ENCODE measurements at regions not wholly inside any gene's neighbourhood (a gene's known extent, or its start where the extent isn't known, plus 50 kb on each side); places are given as distances from the start of the nearest gene placed in this dataset.

GRCh38 chr5:74182603-74183002 is 457.9 kb downstream of the ENC1 start:
- no peak overlapping the region for H3K18ac ChIP-seq (ENCODE audit: extremely low read depth, low read length)
- WGBS, 2 experiments (ENCODE audit: extremely low coverage in 1 of 2, insufficient coverage in 1 of 2, insufficient read length in 1 of 2, insufficient replicate concordance in 2 of 2, low coverage in 1 of 2, low lambda C conversion rate in 2 of 2, missing lambda C conversion rate in 1 of 2), result 77% methylated on average over 6 of the region's 6 CpGs; no CpG with 5 or more reads in 1 of the 2 experiments
- H3K23me2 ChIP-seq (ENCODE audit: low read depth, low read length), result no peaks in the 10 kb centered on the region
- POLR2A ChIA-PET (ENCODE audit: partially characterized antibody), result no interaction called here
- no peak overlapping the region for H3K4me3 ChIP-seq (ENCODE audit: extremely low read depth in 1 of 4, insufficient read depth in 2 of 4, low read depth in 3 of 4, low read length in 4 of 4)
- no peaks in the 10 kb centered on the region for H3K36me3 ChIP-seq (ENCODE audit: control insufficient read depth in 2 of 4, insufficient read depth in 4 of 4, low read length in 3 of 4)
- no peak overlapping the region for H4K5ac ChIP-seq (ENCODE audit: insufficient read length, low read depth, low read length)
- H4K91ac ChIP-seq (replicated peaks; ENCODE audit: insufficient read length, low read length), result no peak overlapping the region
- no peak overlapping the region for H2BK5ac ChIP-seq (ENCODE audit: low read depth, low read length)
- no peaks in the 10 kb centered on the region for H3K27me3 ChIP-seq (replicated peaks in 1 of 4; ENCODE audit: control insufficient read depth in 3 of 4, extremely low read depth in 1 of 4, insufficient read depth in 3 of 4, low read length in 3 of 4)
- FAIRE-seq (no peak), DNase-seq (ENCODE audit: low read depth in 1 of 2, low spot score in 2 of 2) (no peak)
- no peak overlapping the region for H3K27ac ChIP-seq (ENCODE audit: low read depth, low read length)
- H3K79me2 ChIP-seq (ENCODE audit: control insufficient read depth in 1 of 2, insufficient read depth in 2 of 2, low read length in 2 of 2), result no peaks in the 10 kb centered on the region
- H3K23ac ChIP-seq (ENCODE audit: insufficient read length), result no peak overlapping the region
- TF ChIP-seq KDM4A (IDR thresholded peaks at IDR 0.05; ENCODE audit: low read depth, low read length, severe bottlenecking), result no peak
- no peak for TF ChIP-seq KDM1A (IDR thresholded peaks at IDR 0.05; ENCODE audit: borderline replicate concordance, low read length)
- no peak for TF ChIP-seq ZNF274 (IDR thresholded peaks at IDR 0.05; ENCODE audit: borderline replicate concordance, extremely low read depth, low read length)
- TF ChIP-seq SRF (IDR thresholded peaks at IDR 0.05; ENCODE audit: low read depth, low read length), result no peak
- TF ChIP-seq CEBPB (IDR thresholded peaks at IDR 0.05; ENCODE audit: low read depth, low read length), result no peak
- no peak for TF ChIP-seq TEAD4 (IDR thresholded peaks at IDR 0.05; ENCODE audit: low read depth, low read length)
- TF ChIP-seq FOSL1 (IDR thresholded peaks at IDR 0.05; ENCODE audit: insufficient read depth, low read depth, low read length), result no peak
- TF ChIP-seq MAFK (IDR thresholded peaks at IDR 0.05; ENCODE audit: low read depth, low read length), result no peak
- no peak for TF ChIP-seq SUZ12 (IDR thresholded peaks at IDR 0.05; ENCODE audit: low read length)
- TF ChIP-seq TCF12 (IDR thresholded peaks at IDR 0.05; ENCODE audit: low read depth, low read length), result no peak
- no peak for TF ChIP-seq EP300 (IDR thresholded peaks at IDR 0.05; ENCODE audit: borderline replicate concordance in 1 of 2, low read depth in 2 of 2, low read length in 2 of 2)
- TF ChIP-seq RBBP5 (IDR thresholded peaks at IDR 0.05; ENCODE audit: borderline replicate concordance, low read depth, low read length), result no peak
- no peak for TF ChIP-seq GTF2F1 (IDR thresholded peaks at IDR 0.05; ENCODE audit: borderline replicate concordance, low read depth, low read length)
- no peak for TF ChIP-seq BCL11A (IDR thresholded peaks at IDR 0.05; ENCODE audit: low read depth in 2 of 2, low read length in 2 of 2)
- TF ChIP-seq KDM5A (IDR thresholded peaks at IDR 0.05; ENCODE audit: low read length), result no peak
- no peak for TF ChIP-seq RFX5 (IDR thresholded peaks at IDR 0.05; ENCODE audit: borderline replicate concordance, low read depth, low read length)
- CTCF ChIA-PET (ENCODE audit: partially characterized antibody), result no interaction called here
- no peak overlapping the region for H3K4me2 ChIP-seq (ENCODE audit: insufficient read depth in 1 of 2, low read depth in 2 of 2, low read length in 2 of 2)
- H3K56ac ChIP-seq (replicated peaks; ENCODE audit: insufficient read length, low read depth, low read length), result no peak overlapping the region
- no peak overlapping the region for H3K4ac ChIP-seq (replicated peaks; ENCODE audit: insufficient read length, low read depth, low read length)
- no peak overlapping the region for H2BK20ac ChIP-seq (ENCODE audit: low read length)
- H2BK15ac ChIP-seq (ENCODE audit: low read length), result no peak overlapping the region
- no peak overlapping the region for H3K14ac ChIP-seq (ENCODE audit: insufficient read length)
- H4K20me1 ChIP-seq (replicated peaks in 1 of 2; ENCODE audit: control insufficient read depth in 1 of 2, insufficient read depth in 2 of 2, low read length in 2 of 2), result no peaks in the 10 kb centered on the region
- H2BK12ac ChIP-seq (ENCODE audit: low read depth, low read length), result no peak overlapping the region
- H2BK120ac ChIP-seq (replicated peaks; ENCODE audit: low read depth, low read length), result no peak overlapping the region
- no peaks in the 10 kb centered on the region for H3K9me3 ChIP-seq (ENCODE audit: insufficient read depth in 2 of 2, low read depth in 1 of 2, low read length in 1 of 2)
- H2AFZ ChIP-seq (ENCODE audit: low read length), result no peak overlapping the region
- H3K9ac ChIP-seq (replicated peaks in 1 of 4; ENCODE audit: extremely low read depth in 1 of 4, low read depth in 3 of 4, low read length in 3 of 4), result no peak overlapping the region
- no peaks in the 10 kb centered on the region for H3K79me1 ChIP-seq (ENCODE audit: low read depth, low read length)
- no peaks in the 10 kb centered on the region for H3K4me1 ChIP-seq (replicated peaks in 1 of 4; ENCODE audit: control insufficient read depth in 3 of 4, insufficient read depth in 4 of 4, low read length in 3 of 4)
- no peak overlapping the region for H2AK5ac ChIP-seq (ENCODE audit: low read depth, low read length)
- no peak overlapping the region for H4K8ac ChIP-seq (ENCODE audit: extremely low read depth, insufficient read depth, low read length)
